Suprapubic skin (tissue), 4 donors: ENCODE measurements at regions not wholly inside any gene's neighbourhood (a gene's known extent, or its start where the extent isn't known, plus 50 kb on each side); places are given as distances from the start of the nearest gene placed in this dataset.

Experiments
- DNase-seq, 2 donors: peaks; one replicate each; pipeline ENCODE4 v3.0.0-alpha.2; 2019; ENCODE audit warnings: low spot score in 2 of 2
- H3K27ac ChIP-seq: fragments of 200-600 bp; sonication (generic); one replicate; pipeline ENCODE4 v1.5.1; 2019
- H3K27me3 ChIP-seq: fragments of 200-600 bp; sonication (generic); one replicate; pipeline ENCODE4 v1.5.1; 2019
- H3K36me3 ChIP-seq: fragments of 200-600 bp; sonication (generic); one replicate; pipeline ENCODE4 v1.5.1; 2019
- H3K4me1 ChIP-seq: fragments of 200-600 bp; sonication (generic); one replicate; pipeline ENCODE4 v1.5.1; 2019
- H3K4me3 ChIP-seq: fragments of 200-600 bp; sonication (generic); one replicate; pipeline ENCODE4 v1.5.1; 2019; ENCODE audit warnings: mild to moderate bottlenecking
- H3K9me3 ChIP-seq: fragments of 200-600 bp; sonication (generic); one replicate; pipeline ENCODE4 v1.5.1; 2019
- CTCF ChIP-seq, 2 donors: fragments of 200-600 bp in 1 of 2; fragments of 450-650 bp in 1 of 2; sonication (generic) in 1 of 2; IDR thresholded peaks; one replicate each; pipeline ENCODE4 v1.5.1; 2016 to 2019; ENCODE audit warnings: antibody characterized with exemption in 2 of 2, mild to moderate bottlenecking in 1 of 2, moderate library complexity in 1 of 2
- EP300 ChIP-seq: sonication (generic); formaldehyde crosslinking; IDR thresholded peaks from one replicate; pipeline ENCODE4 v1.6.1; 2017; ENCODE audit warnings: antibody characterized with exemption
- POLR2A ChIP-seq, 2 donors: fragments of 450-650 bp; IDR thresholded peaks; one replicate each; pipeline ENCODE4 v1.6.1; 2017; ENCODE audit warnings: antibody characterized with exemption in 2 of 2, mild to moderate bottlenecking in 2 of 2, moderate library complexity in 2 of 2
- POLR2AphosphoS5 ChIP-seq, 3 donors: sonication (generic); formaldehyde crosslinking; IDR thresholded peaks; one replicate each; pipeline ENCODE4 v1.6.1; 2017; ENCODE audit warnings: antibody characterized with exemption in 3 of 3
- WGBS: methylation state at CpG from one replicate; pipeline ENCODE4 v1.1.5; 2018; 5-methylcytosine and 5-hydroxymethylcytosine counted together

DNA sequence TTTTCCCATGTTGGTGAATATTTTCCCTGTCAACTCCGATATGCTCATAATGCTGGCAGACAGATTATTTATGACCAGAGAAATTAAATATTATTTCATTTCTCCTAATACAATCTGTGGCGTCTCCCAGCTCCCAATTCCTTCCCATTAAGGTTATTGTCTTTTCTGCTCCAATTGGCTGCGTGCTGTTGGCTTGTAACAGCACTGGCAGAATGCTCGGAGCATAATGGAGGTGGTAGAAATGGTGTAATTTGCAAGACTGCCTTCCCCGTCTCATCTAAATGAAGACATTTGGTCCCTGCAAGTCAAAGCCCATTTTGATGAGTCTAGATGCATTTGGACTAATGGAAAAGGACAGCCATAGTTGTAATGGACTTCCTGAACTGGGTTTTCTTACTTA, 601.7 kb downstream of the BRINP1 start:
- DNase-seq, result no peak
- Histone ChIP-seq H3K4me1 (no peaks in the 10 kb centered on the region), H3K4me3 (no peak overlapping the region), H3K27ac (no peak overlapping the region), H3K27me3 (no peaks in the 10 kb centered on the region), H3K9me3 (no peaks in the 10 kb centered on the region), H3K36me3 (no peaks in the 10 kb centered on the region)
- WGBS, result 52% methylated on average over 5 of the region's 5 CpGs
- TF ChIP-seq CTCF (IDR thresholded peaks at IDR 0.05) (no peak), POLR2AphosphoS5 (IDR thresholded peaks at IDR 0.05) (no peak), POLR2A (IDR thresholded peaks at IDR 0.05) (no peak), EP300 (no peak)

GRCh38 chr9:118782790-118783463, 586.3 kb downstream of the BRINP1 start:
- 51% methylated on average over 5 of the region's 5 CpGs for WGBS
- no peaks in the 10 kb centered on the region for H3K4me1 ChIP-seq
- H3K27ac ChIP-seq, result no peak overlapping the region
- H3K9me3 ChIP-seq, result no peaks in the 10 kb centered on the region
- no peaks in the 10 kb centered on the region for H3K27me3 ChIP-seq
- H3K36me3 ChIP-seq, result no peaks in the 10 kb centered on the region
- no peak for DNase-seq
- H3K4me3 ChIP-seq, result no peak overlapping the region
- TF ChIP-seq EP300 (no peak), CTCF (IDR thresholded peaks at IDR 0.05) (no peak), POLR2AphosphoS5 (IDR thresholded peaks at IDR 0.05) (no peak), POLR2A (IDR thresholded peaks at IDR 0.05) (no peak)

- 93% methylated on average over 3 of the region's 3 CpGs for WGBS
- TF ChIP-seq POLR2AphosphoS5 (IDR thresholded peaks at IDR 0.05), result no peak
- no peak for TF ChIP-seq EP300
- TF ChIP-seq POLR2A (IDR thresholded peaks at IDR 0.05), result no peak
- no peak for TF ChIP-seq CTCF (IDR thresholded peaks at IDR 0.05)
- no peak for DNase-seq
Observed at GRCh38 chr9:118784033-118784432, 585.2 kb downstream of the BRINP1 start.

DNA sequence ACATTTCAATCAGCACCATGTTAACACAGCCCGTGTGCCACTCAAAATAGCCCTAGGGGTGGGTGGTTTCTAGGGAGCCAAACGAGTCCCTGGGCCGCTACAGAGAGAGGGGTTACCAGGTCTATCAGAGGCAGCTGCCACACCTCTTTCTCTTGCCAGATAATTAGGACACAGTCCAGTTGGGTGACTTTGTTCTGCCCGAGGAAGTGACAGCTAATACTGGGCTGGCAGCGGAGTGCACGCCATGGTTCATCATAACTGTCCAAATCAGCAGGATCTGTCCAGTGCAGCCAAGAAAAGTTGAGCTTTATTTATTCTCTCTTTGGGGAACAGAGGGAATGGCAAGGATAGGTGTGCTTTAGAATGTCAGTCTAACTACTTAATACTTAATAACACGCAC, 583.8 kb downstream of the BRINP1 start:
- H3K27ac ChIP-seq, result no peak overlapping the region
- no peaks in the 10 kb centered on the region for H3K9me3 ChIP-seq
- no peaks in the 10 kb centered on the region for H3K4me1 ChIP-seq
- no peaks in the 10 kb centered on the region for H3K27me3 ChIP-seq
- no peak for TF ChIP-seq EP300
- no peak for TF ChIP-seq CTCF (IDR thresholded peaks at IDR 0.05)
- no peak for TF ChIP-seq POLR2AphosphoS5 (IDR thresholded peaks at IDR 0.05)
- TF ChIP-seq POLR2A (IDR thresholded peaks at IDR 0.05), result no peak
- 57% methylated on average over 7 of the region's 7 CpGs for WGBS
- H3K4me3 ChIP-seq, result no peak overlapping the region
- H3K36me3 ChIP-seq, result no peaks in the 10 kb centered on the region
- DNase-seq, result no peak

More at GRCh38 chr9:118784033-118784432, 585.2 kb downstream of the BRINP1 start:
- no peaks in the 10 kb centered on the region for H3K36me3 ChIP-seq
- H3K9me3 ChIP-seq, result no peaks in the 10 kb centered on the region
- H3K27me3 ChIP-seq, result no peaks in the 10 kb centered on the region
- no peaks in the 10 kb centered on the region for H3K4me1 ChIP-seq
- H3K27ac ChIP-seq, result no peak overlapping the region
- H3K4me3 ChIP-seq, result no peak overlapping the region

DNA sequence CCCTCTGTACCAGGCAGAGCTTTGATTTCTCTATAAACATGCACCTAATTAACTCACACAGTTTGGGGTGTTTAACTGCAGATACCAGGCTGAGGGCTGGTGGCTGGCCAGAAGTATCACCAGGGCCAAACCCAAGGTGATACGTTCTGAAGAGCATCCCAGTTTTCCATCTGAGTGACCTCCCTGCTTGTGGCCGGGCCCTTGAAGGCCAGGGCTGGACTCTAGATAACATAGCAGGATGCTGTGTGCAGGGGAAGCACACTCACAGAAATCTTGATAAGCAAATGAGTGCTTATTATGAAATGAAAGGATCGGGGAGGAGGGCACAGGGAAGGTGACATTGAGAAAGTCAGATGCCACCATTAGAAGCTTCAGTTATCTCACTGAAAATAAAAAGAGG, 582.4 kb downstream of the BRINP1 start:
- 56% methylated on average over 3 of the region's 3 CpGs for WGBS

More for the DNA sequence above, 582.4 kb downstream of the BRINP1 start:
- Histone ChIP-seq H3K36me3 (no peaks in the 10 kb centered on the region), H3K9me3 (no peaks in the 10 kb centered on the region), H3K4me1 (no peaks in the 10 kb centered on the region), H3K4me3 (no peak overlapping the region), H3K27ac (no peak overlapping the region), H3K27me3 (no peaks in the 10 kb centered on the region)
- no peak for DNase-seq
- TF ChIP-seq POLR2AphosphoS5 (IDR thresholded peaks at IDR 0.05) (no peak), CTCF (IDR thresholded peaks at IDR 0.05) (no peak), EP300 (no peak), POLR2A (IDR thresholded peaks at IDR 0.05) (no peak)
